NCI-H146 (cell line): ENCODE measurements at regions not wholly inside any gene's neighbourhood (a gene's known extent, or its start where the extent isn't known, plus 50 kb on each side); places are given as distances from the start of the nearest gene placed in this dataset.
"Not testable (repeated sequence)": the region's sequence is repeated elsewhere in the genome, so short reads cannot be mapped to it uniquely, and the experiment has no call there.

Source experiments
- DNase-seq: peaks from one replicate; lab custom pipeline; 2025; lab: John Stamatoyannopoulos, UW

DNA sequence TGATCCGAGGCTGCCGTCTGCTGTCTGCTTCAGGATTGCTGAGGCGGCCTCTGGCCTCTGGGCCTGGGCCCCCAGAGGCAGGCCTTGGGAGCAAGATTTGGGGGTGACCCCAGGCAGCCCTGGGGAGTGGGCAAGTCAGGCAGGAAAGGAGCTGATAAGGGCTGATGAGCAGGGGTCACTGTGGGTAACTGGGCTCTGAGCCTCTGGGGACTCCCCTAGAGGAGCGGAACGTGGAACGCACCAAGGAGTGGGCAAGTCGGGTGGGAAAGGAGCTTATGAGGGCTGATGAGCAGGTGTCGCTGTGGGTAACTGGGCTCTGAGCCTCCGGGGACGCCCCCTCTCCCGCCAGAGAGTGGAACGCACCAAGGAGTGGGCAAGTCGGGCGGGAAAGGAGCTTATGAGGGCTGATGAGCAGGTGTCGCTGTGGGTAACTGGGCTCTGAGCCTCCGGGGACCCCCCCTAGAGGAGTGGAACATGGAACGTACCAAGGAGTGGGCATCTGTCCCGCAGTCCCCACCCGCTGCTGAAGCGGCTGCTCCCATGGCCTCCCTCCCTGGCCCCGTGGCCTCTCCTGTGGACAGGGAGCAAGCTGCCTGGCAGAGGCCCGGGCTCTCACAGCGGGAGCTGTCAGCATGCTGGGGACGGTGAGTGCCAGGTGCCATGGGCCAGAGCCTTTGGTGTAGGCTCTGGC, 152.3 kb upstream of the ZNF469 start:
- DNase-seq: not testable (repeated sequence)

DNA sequence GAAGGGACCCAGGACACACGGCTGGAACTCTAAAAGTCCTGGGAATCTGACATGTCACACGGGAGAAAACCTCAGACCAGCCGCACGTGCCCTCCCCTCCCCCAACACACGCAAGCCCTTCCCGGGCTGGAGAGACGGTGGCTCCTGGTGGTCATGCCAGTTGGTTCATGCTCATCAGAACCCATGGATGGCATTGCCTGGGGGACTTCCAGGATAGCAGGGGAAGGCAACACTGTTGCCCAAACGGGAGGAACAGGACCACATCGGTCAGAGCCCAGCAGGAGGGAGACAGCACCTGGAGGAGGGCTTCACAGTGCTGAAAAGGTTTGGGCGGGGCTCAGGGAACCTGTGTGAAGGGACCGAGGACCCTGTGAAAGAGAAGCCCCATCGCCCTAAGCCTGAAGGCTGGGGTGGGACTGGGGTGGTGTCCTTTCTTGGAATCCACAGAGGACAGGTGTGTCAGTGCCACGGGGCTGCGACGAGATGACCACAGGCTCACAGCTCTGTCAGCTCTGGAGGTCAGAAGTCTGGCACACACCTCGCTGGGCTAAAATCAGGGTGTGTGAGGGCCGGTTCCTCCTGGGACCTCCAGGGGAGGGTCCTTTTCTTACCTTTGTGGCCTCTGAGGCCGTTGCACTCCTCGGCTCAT, 151.7 kb upstream of the ZNF469 start:
- not testable (repeated sequence) for DNase-seq

- not testable (repeated sequence) for DNase-seq
These were observed 150.9 kb upstream of the ZNF469 start for GRCh38 chr16:88231839-88232238.

DNA sequence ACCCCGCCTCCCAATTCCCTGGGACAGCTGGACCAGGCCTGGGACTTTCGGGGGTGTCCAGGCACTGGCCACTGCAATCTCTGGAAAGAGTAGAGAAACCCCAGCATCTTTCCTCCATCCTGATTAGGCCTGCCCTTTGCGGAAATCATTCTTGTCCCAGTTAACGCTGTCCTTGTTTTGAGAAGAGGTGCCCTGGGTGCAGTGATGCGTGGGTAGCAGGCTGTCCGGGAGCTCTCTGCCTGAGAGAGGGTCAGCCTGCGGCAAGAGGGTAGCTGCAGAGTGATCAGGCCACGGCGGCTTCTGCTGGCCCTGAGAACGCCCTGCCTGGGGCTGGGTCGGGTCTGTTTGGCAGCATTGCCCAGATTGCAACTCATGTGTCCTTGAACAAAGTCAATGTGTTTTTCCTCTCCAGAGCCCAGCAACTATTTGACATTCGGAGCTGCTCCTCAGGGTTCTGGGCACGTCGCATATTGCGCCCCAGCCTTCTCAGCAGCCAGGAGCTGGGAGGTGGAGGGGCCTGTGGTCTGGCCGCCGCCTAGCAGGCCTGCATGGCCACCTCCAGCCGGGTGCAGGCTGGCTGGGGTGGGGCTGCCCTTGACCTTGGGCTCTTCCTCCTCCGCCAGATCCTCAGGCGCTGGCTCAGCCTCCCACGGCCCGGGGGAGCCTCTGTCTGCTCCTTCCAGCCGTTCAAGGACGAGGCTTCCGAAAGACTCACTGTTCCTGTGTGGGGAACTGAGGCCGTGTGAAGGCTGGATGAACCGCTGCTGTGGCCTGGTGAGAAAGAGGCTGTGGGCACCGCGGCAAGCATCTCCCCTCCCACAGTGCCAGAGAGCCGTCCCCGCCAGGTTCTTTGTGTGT, 150.1 kb upstream of the ZNF469 start:
- not testable (repeated sequence) for DNase-seq

GRCh38 chr16:88233621-88234420, 148.9 kb upstream of the ZNF469 start:
- DNase-seq: not testable (repeated sequence)

DNA sequence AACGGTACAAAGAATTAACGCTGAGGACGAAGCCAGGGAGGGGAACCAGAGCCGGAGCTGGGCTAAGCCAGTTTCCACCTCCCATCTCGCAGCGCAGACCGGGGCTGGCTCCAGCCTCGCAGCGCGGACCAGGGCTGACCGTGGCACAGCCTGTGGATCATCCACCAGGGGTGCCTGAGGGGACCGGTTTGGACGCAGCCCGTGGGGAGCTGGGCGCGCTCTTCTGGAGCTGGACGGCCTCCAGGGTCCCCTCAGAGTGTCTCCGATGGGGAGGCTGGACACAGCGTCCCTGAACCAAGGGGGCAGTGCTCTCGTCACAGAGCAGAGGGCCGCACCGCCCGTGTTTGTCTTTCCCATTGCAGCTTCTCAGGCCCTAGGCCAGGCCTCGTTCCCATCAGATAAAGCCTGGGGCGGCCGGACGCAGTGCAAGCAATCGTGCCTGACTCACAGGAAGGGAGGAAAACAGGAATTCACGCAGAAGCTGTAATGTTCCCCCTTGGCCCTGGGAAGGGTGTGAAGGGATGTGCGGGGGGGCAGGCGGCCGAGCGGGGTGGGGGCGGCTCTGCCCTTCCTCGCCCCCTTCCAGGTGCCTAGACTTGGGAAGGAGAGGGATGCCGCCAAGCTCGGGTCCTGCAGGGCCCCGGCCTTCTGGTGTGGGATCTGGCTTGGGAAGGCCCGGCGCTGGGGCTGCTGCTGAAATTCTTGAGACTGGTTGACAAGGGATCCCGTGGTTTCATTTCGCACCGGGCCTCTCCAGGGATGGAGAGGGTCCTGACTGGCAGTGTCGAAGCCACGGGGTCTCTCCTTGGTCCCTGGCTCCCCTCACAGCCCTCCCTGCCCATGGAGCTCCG, 148.1 kb upstream of the ZNF469 start:
- DNase-seq: not testable (repeated sequence)

DNA sequence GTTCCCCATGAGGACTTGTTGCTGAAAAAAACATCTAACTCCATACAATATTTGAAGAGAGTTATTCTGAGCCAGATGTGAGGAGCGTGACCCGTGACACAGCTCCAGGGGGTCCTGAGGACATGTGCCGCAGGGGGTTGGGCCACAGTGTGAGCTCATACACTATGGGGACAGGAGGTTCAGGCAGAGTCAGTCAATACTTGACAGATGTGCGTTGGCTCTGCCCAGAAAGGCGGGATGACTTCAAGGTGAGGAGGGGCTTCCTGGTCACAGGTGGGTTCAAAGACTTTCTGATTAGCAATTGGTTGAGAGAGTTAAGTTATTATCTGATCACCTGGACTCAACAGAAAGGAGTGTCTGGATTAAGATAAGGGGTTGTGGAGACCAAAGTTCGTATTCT, 147.1 kb upstream of the ZNF469 start:
- DNase-seq: not testable (repeated sequence)

DNA sequence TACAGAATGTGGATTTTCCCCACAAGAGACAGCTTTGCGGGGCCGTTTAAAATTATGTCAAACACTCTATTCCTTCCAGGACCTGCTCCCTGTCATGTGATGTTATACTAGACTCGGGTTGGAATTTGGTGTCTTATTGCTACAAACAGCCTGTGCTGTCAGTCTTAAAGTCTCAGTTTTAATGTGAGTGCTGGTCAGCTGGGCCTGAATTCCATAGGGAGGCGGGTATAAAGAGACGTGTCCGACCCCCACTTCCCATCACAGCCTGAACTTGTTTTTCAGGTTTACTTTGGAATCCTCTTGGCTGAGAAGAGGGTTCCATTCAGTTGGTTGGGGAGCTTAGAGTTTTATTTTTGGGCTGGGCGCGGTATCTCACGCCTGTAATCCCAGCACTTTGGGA, 146.5 kb upstream of the ZNF469 start:
- not testable (repeated sequence) for DNase-seq

GRCh38 chr16:88237314-88237713, 145.4 kb upstream of the ZNF469 start:
- not testable (repeated sequence) for DNase-seq

- DNase-seq: not testable (repeated sequence)
These were observed 144.9 kb upstream of the ZNF469 start for GRCh38 chr16:88237761-88238415.

DNA sequence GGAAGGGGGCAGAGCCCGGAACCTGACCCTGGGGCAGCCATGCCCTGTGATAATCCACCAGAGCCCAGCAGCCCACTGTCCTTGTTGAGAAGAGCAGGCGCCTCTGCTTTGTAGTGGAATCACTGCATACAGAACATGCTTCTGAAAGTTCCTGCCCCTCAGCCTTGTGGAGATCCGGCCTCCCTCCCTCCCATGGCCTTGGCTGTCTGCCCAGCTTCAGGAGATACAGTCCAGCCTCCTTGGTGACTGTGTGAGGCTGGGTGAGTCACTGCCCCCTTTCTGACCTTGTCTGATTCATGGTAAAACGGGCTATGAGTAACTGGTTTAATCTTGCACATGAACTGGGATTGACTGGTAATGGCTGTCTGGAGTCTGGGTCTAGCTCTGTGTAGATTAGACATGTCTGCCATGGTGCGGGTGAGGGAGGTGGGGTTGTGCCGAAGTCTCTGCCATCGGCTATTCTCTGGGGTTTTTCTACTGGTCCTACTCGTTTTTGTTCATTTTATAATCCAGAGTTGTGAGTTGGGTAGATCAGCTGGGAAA, 144.0 kb upstream of the ZNF469 start:
- DNase-seq: not testable (repeated sequence)

- not testable (repeated sequence) for DNase-seq
These were observed 142.6 kb upstream of the ZNF469 start for GRCh38 chr16:88240118-88240517.

- not testable (repeated sequence) for DNase-seq
These were observed 142.0 kb upstream of the ZNF469 start for GRCh38 chr16:88240776-88241175.

- not testable (repeated sequence) for DNase-seq
These were observed 141.1 kb upstream of the ZNF469 start for GRCh38 chr16:88241404-88242311.

DNA sequence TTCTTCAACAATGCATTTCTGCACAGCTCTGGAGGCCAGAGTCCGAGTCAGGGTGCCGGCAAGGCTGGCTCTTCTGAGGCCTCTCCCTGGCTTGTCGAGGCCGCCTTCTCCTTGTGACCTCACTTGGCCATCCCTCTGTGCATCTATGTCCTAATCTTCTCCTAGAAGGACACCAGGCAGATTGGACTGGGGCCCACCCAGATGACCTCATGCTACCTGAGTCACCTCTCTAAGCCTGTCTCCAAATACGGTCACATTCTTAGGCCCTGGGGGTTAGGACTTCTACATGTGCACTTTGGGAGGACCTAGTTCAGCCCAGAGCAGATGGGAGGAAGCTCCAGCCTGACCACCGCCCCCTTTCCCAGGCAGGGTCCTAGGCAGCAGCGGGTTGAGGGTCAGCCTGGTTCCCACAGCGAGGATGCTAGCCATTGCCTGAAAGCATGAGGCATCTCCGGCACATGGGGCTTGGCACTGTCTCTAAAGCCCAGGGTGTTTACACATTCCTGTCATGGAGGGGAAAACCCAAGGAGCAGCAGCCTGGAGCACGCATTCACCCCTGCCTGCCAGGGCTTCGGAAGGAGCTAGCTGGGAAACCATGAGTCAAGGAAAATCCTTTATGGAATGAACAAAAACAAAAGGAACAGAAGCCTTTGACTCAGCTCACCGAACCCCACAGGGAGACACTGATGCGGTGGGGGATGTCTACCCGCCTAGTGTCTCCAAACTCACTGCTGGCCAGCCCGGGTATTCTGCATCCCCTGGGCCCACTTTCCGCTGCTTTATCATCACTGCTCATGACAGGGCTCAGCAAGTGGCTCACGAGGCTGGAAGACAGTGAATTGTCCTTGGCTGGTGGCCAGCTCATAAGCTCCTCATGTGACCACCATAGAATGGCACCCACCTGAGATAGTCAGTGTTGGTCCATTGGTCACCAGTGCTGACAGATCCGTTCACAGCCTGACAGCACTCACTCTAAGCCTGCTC, 140.2 kb upstream of the ZNF469 start:
- DNase-seq: not testable (repeated sequence)

DNA sequence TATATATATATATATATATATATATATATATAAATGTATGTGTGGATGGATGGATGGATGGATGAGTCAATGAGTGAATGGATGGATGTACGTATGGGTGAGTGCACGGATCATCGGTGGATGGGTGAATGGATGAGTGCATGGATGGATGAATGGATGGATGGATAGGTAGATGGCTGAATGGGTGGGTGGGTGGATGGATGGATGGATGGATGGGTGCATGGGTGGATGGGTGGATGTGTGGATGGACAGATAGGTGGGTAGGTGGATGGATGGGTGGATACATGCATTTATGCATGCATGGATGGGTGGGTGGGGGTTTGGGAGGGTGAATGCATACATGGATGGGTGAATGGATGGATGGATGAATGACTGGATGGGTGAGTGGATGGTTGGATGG, 138.8 kb upstream of the ZNF469 start:
- DNase-seq: not testable (repeated sequence)

DNA sequence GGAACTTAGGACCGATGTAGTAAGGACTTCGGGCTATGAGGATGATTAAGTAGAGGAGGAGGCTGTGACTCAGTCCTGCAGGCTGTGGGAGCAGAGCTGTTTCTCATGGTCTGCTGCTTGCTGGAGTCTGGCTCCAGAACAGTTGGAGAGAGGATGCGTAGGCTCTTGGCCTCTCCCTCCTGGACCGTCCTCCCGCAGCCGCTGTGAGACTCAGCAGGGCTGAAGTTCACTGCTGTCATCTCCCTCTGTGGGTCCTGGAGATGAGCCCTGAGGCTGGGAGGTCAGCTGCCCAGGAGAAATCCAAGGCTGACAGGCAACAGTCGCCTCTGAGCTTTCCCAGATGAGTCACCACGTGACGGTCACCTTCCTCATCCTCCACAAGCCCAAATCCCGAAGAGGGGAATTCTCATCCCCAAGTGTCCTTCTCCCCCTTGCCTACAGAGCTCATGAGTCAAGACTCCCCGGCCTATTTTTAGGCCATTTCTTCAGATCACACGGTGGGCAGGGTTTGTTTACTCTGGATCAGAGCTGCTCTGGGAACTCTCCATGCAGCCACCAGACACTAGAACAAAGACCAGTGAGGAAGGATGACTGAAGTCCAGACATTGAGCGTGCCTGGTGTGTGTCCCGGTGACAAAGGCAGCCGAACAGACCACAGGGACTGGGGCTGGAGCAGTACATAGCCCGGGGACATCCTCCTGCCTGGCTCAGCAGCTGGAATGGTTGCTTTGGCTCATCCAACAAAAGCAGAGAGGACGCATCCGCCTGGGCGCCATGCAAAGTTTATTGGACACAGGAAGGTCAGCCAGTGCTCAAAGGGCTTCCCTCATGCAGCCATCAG, 137.3 kb upstream of the ZNF469 start:
- not testable (repeated sequence) for DNase-seq
